ENCODE measurements at regions not wholly inside any gene's neighbourhood (a gene's known extent, or its start where the extent isn't known, plus 50 kb on each side); places are given as distances from the start of the nearest gene placed in this dataset.

DNA sequence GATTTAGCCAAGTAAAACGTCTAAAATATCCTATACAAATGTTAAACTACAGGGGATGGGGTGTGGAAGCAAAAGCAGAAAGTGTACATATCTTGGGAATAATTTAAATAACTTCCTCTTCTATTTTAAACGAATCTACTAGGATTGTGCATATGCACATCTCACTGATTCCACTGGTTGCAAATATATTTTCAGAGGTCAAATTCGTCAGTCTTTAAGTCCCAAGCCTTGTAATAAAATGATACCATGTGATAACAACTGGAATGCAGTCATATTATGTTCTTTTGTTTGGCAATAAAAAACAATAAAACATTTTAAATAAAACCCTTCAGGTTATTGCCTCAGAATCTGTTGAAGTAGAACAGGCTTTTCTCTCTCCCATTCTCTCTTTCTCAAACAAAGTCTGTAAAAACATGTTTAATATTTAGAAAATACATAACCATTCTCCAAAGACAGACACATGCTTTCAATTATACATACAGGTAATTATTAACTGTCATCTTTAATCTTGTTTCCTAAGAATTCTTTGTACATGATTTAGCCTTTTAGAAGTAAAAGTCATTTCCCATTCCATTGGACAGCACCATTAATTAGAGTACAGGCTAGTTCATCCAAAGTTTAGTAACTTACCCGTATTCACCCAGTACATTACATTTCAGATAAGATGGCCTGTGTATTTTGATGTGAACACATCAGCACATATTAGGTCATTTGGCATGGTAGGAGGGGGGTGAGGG is 421.1 kb downstream of the PCDH7 start:
- TF ChIP-seq, protein P1, sequence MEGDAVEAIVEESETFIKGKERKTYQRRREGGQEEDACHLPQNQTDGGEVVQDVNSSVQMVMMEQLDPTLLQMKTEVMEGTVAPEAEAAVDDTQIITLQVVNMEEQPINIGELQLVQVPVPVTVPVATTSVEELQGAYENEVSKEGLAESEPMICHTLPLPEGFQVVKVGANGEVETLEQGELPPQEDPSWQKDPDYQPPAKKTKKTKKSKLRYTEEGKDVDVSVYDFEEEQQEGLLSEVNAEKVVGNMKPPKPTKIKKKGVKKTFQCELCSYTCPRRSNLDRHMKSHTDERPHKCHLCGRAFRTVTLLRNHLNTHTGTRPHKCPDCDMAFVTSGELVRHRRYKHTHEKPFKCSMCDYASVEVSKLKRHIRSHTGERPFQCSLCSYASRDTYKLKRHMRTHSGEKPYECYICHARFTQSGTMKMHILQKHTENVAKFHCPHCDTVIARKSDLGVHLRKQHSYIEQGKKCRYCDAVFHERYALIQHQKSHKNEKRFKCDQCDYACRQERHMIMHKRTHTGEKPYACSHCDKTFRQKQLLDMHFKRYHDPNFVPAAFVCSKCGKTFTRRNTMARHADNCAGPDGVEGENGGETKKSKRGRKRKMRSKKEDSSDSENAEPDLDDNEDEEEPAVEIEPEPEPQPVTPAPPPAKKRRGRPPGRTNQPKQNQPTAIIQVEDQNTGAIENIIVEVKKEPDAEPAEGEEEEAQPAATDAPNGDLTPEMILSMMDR (IDR thresholded peaks at IDR 0.05) = no peak
- TF ChIP-seq ZFX (IDR thresholded peaks at IDR 0.05; ENCODE audit: borderline replicate concordance) = no peak

Measured in 22Rv1 (cell line).